Keratinocyte (primary cell): ENCODE measurements at regions not wholly inside any gene's neighbourhood (a gene's known extent, or its start where the extent isn't known, plus 50 kb on each side); places are given as distances from the start of the nearest gene placed in this dataset.

Source experiments
- DNase-seq: peaks from one replicate; pipeline ENCODE4 v3.0.0-alpha.2; 2011; ENCODE audit warnings: low read depth, missing footprints, low spot score
- FAIRE-seq: peaks from 2 replicates; lab custom pipeline; 2011; peaks lifted over from hg19 to GRCh38; lab: Jason Lieb, UNC
- H2AFZ ChIP-seq: 2 replicates; pipeline ENCODE4 v1.6.0; 2012; ENCODE audit warnings: low read length, control low read depth, inconsistent platforms; ENCODE audit not compliant: control insufficient read depth
- H3K27ac ChIP-seq: 2 replicates; pipeline ENCODE4 v1.5.1; 2011; ENCODE audit warnings: low read length; ENCODE audit not compliant: control insufficient read depth, insufficient read depth
- H3K27me3 ChIP-seq: 3 replicates; pipeline ENCODE4 v1.6.0; 2011; ENCODE audit warnings: low read length; ENCODE audit not compliant: control insufficient read depth, insufficient read depth; ENCODE audit errors: extremely low read depth
- H3K36me3 ChIP-seq, 2 experiments: 2 replicates in 1 of 2; 3 replicates in 1 of 2; pipeline ENCODE4 v1.5.1; 2011; ENCODE audit warnings: low read length in 2 of 2, mild to moderate bottlenecking in 1 of 2; ENCODE audit not compliant: control insufficient read depth in 2 of 2, insufficient read depth in 2 of 2; ENCODE audit errors: extremely low read depth in 1 of 2
- H3K4me1 ChIP-seq: 3 replicates; pipeline ENCODE4 v1.5.1; 2011; ENCODE audit warnings: low read length; ENCODE audit not compliant: control insufficient read depth, insufficient read depth; ENCODE audit errors: extremely low read depth
- H3K4me2 ChIP-seq: 3 replicates; pipeline ENCODE4 v1.6.0; 2011; ENCODE audit warnings: low read depth, low read length; ENCODE audit not compliant: control insufficient read depth, insufficient read depth; ENCODE audit errors: extremely low read depth
- H3K4me3 ChIP-seq, 3 experiments: fragments of 200-600 bp in 1 of 3; sonication (generic) in 1 of 3; 2 replicates in 2 of 3; 3 replicates in 1 of 3; pipeline ENCODE4 v1.5.1; 2011 to 2016; ENCODE audit warnings: low read length in 3 of 3, mild to moderate bottlenecking in 3 of 3, control low read depth in 2 of 3, inconsistent platforms in 1 of 3, low read depth in 1 of 3, mixed read lengths in 1 of 3, mixed run types in 1 of 3, moderate library complexity in 1 of 3; ENCODE audit not compliant: control insufficient read depth in 2 of 3, insufficient read depth in 2 of 3; ENCODE audit errors: extremely low read depth in 1 of 3
- H3K79me2 ChIP-seq: 2 replicates; pipeline ENCODE4 v1.6.0; 2012; ENCODE audit warnings: low read length; ENCODE audit not compliant: control insufficient read depth, insufficient read depth
- H3K9ac ChIP-seq: 3 replicates; pipeline ENCODE4 v1.6.0; 2011; ENCODE audit warnings: low read length; ENCODE audit not compliant: control insufficient read depth, insufficient read depth; ENCODE audit errors: extremely low read depth
- H3K9me1 ChIP-seq: 3 replicates; pipeline ENCODE4 v1.6.0; 2011; ENCODE audit warnings: low read length; ENCODE audit not compliant: control insufficient read depth, insufficient read depth; ENCODE audit errors: extremely low read depth
- H3K9me3 ChIP-seq: 2 replicates; pipeline ENCODE4 v1.5.1; 2012; ENCODE audit warnings: low read depth, low read length; ENCODE audit not compliant: control insufficient read depth
- H4K20me1 ChIP-seq: 3 replicates; pipeline ENCODE4 v1.6.0; 2011; ENCODE audit warnings: low read length; ENCODE audit not compliant: control insufficient read depth, insufficient read depth; ENCODE audit errors: extremely low read depth
- CTCF ChIP-seq, 3 experiments: IDR thresholded peaks in 1 of 3; conservative IDR thresholded peaks in 1 of 3; optimal IDR thresholded peaks in 1 of 3; 2 replicates in 2 of 3; 3 replicates in 1 of 3; pipeline versions ENCODE3 to v1.5.1; 2011; ENCODE audit warnings: low read length in 3 of 3, mild to moderate bottlenecking in 3 of 3, moderate library complexity in 2 of 3, control low read depth in 1 of 3, inconsistent platforms in 1 of 3; ENCODE audit not compliant: insufficient read depth in 2 of 3; ENCODE audit errors: extremely low read depth in 1 of 3
- EZH2 ChIP-seq: IDR thresholded peaks from one replicate; pipeline ENCODE4 v1.6.1; 2012; ENCODE audit warnings: inconsistent platforms, mild to moderate bottlenecking, low read length, moderate library complexity
- dilution Hi-C: fragments of 300-500 bp; cut with MboI; formaldehyde crosslinking; loops from one replicate; pipeline ENCODE4 v1.7.0; 2020; ENCODE audit warnings: low sequenced_read_pairs; ENCODE audit not compliant: extremely low pct_ligation_motif_present

- no peak for FAIRE-seq
- dilution Hi-C loops, result no loop called here
- H3K4me2 ChIP-seq, result no peak overlapping the region
Measured at GRCh38 chr4:177057186-177057585, 252.5 kb upstream of the NEIL3 start.

DNA sequence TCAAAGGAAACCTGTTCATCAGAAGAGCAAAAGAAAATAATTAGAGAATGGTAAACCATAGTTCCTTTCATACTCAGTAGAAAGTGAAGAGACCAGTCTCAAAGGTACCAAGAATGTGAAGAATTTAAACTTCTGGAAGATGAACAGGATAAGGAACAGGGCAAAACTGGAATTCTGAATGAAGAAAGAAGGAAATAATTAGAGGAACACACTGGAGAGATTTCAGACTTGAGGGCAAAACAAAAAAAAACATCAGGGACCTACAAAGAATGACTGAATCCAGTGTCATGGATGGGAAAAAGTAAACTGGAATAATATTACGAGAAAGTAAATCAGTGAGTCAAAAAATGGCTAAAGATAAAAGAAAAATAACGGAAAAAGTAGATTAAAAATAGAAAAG, 245.6 kb upstream of the NEIL3 start:
- DNase-seq (no peak), FAIRE-seq (no peak)
- Histone ChIP-seq H2AFZ (no peak overlapping the region), H3K4me2 (no peak overlapping the region), H3K4me3 (no peak overlapping the region), H4K20me1 (no peaks in the 10 kb centered on the region), H3K27me3 (no peaks in the 10 kb centered on the region), H3K9me3 (no peaks in the 10 kb centered on the region), H3K36me3 (no peaks in the 10 kb centered on the region), H3K9me1 (no peaks in the 10 kb centered on the region), H3K27ac (no peak overlapping the region), H3K9ac (no peak overlapping the region), H3K79me2 (no peaks in the 10 kb centered on the region), H3K4me1 (no peaks in the 10 kb centered on the region)
- TF ChIP-seq EZH2 (no peak), CTCF (optimal IDR thresholded peaks at IDR 0.05 in 1 of 3, IDR thresholded peaks at IDR 0.05 in 1 of 3, conservative IDR thresholded peaks at IDR 0.05 in 1 of 3; ENCODE audit: extremely low read depth in 1 of 3, insufficient read depth in 2 of 3, low read length in 3 of 3) (no peak)
- dilution Hi-C loops, result no loop called here

More at GRCh38 chr4:177057186-177057585, 252.5 kb upstream of the NEIL3 start:
- DNase-seq, result no peak
- Histone ChIP-seq H3K4me1 (no peaks in the 10 kb centered on the region), H2AFZ (no peak overlapping the region), H3K9ac (no peak overlapping the region), H4K20me1 (no peaks in the 10 kb centered on the region), H3K27ac (no peak overlapping the region), H3K79me2 (no peaks in the 10 kb centered on the region), H3K4me3 (no peak overlapping the region), H3K36me3 (no peaks in the 10 kb centered on the region), H3K9me3 (no peaks in the 10 kb centered on the region), H3K27me3 (no peaks in the 10 kb centered on the region), H3K9me1 (no peaks in the 10 kb centered on the region)
- TF ChIP-seq EZH2, result no peak
- no peak for TF ChIP-seq CTCF (optimal IDR thresholded peaks at IDR 0.05 in 1 of 3, IDR thresholded peaks at IDR 0.05 in 1 of 3, conservative IDR thresholded peaks at IDR 0.05 in 1 of 3; ENCODE audit: extremely low read depth in 1 of 3, insufficient read depth in 2 of 3, low read length in 3 of 3)
